ENCODE measurements at regions not wholly inside any gene's neighbourhood (a gene's known extent, or its start where the extent isn't known, plus 50 kb on each side); places are given as distances from the start of the nearest gene placed in this dataset.

- TF ChIP-seq CTCF (IDR thresholded peaks at IDR 0.05) (no peak), POLR2AphosphoS5 (IDR thresholded peaks at IDR 0.05) (no peak), POLR2A (IDR thresholded peaks at IDR 0.05) (no peak), EP300 (IDR thresholded peaks at IDR 0.05; ENCODE audit: low read depth) (no peak)
These were observed 344.1 kb upstream of the WWC1 start for GRCh38 chr5:167947306-167947705.

Measured in transverse colon (tissue), 4 donors.